Esophagus squamous epithelium (tissue), 5 donors: ENCODE measurements at regions not wholly inside any gene's neighbourhood (a gene's known extent, or its start where the extent isn't known, plus 50 kb on each side); places are given as distances from the start of the nearest gene placed in this dataset.

Experiments used
- DNase-seq: peaks from one replicate; lab custom pipeline; 2025; lab: John Stamatoyannopoulos, UW
- H3K27ac ChIP-seq, 4 donors: fragments of 200-600 bp; sonication (generic); one replicate each; pipeline ENCODE4 v1.5.1; 2016 to 2019; ENCODE audit warnings: mild to moderate bottlenecking in 1 of 4
- H3K27me3 ChIP-seq, 4 donors: fragments of 200-600 bp; sonication (generic); 1 replicate in 3 of 4; 2 replicates in 1 of 4; pipeline versions ENCODE4 v1.5.1 to v1.6.0; 2017 to 2021; ENCODE audit warnings: antibody characterized with exemption in 1 of 4
- H3K36me3 ChIP-seq, 3 donors: fragments of 200-600 bp; sonication (generic); one replicate each; pipeline ENCODE4 v1.5.1; 2016 to 2019
- H3K4me1 ChIP-seq, 3 donors: fragments of 200-600 bp; sonication (generic); one replicate each; pipeline ENCODE4 v1.5.1; 2017 to 2019
- H3K4me3 ChIP-seq, 4 donors: fragments of 200-600 bp; sonication (generic); 1 replicate in 3 of 4; 2 replicates in 1 of 4; pipeline ENCODE4 v1.5.1; 2016 to 2019; ENCODE audit warnings: mild to moderate bottlenecking in 2 of 4, moderate library complexity in 1 of 4
- H3K9me3 ChIP-seq, 3 donors: fragments of 200-600 bp; sonication (generic); one replicate each; pipeline ENCODE4 v1.5.1; 2016 to 2019
- CTCF ChIP-seq, 6 experiments: fragments of 450-650 bp in 4 of 6; fragments of 200-600 bp in 2 of 6; sonication (generic) in 2 of 6; IDR thresholded peaks; one replicate each; pipeline ENCODE4 v1.5.1; 2016 to 2019; ENCODE audit warnings: antibody characterized with exemption in 6 of 6, mild to moderate bottlenecking in 4 of 6, moderate library complexity in 4 of 6
- POLR2A ChIP-seq, 4 donors: fragments of 450-650 bp; IDR thresholded peaks; one replicate each; pipeline ENCODE4 v1.6.1; 2017; ENCODE audit warnings: antibody characterized with exemption in 4 of 4, mild to moderate bottlenecking in 4 of 4, moderate library complexity in 3 of 4
- WGBS, 2 donors: methylation state at CpG; one replicate each; pipeline ENCODE4 v1.1.5; 2018; 5-methylcytosine and 5-hydroxymethylcytosine counted together
- intact Hi-C: fragments of 100-400 bp; cut with DNase I; formaldehyde crosslinking; loops from one replicate; pipeline ENCODE4 v1.15.0; 2022
- donor health status: DM: yes; HTN: yes; CAD: no.

- DNase-seq, result no peak
- no peaks in the 10 kb centered on the region for H3K27me3 ChIP-seq
- intact Hi-C loops, result no loop called here
- WGBS, 2 donors, result 46 to 50% methylated on average over 1 of the region's 1 CpG
- no peaks in the 10 kb centered on the region for H3K36me3 ChIP-seq
- no peaks in the 10 kb centered on the region for H3K4me1 ChIP-seq
- H3K9me3 ChIP-seq, result no peaks in the 10 kb centered on the region
- H3K4me3 ChIP-seq, result no peak overlapping the region
- no peak overlapping the region for H3K27ac ChIP-seq
- TF ChIP-seq CTCF (IDR thresholded peaks at IDR 0.05), result no peak
- TF ChIP-seq POLR2A (IDR thresholded peaks at IDR 0.05), result no peak
Observed at GRCh38 chr10:52617346-52617745, 155.2 kb downstream of the MBL2 start.

GRCh38 chr10:52619052-52619451, 153.5 kb downstream of the MBL2 start:
- H3K4me1 ChIP-seq, result no peaks in the 10 kb centered on the region
- H3K4me3 ChIP-seq, result no peak overlapping the region
- WGBS, 2 donors, result 75 to 89% methylated on average over 1 of the region's 1 CpG
- intact Hi-C loops, result no loop called here
- H3K27ac ChIP-seq, result no peak overlapping the region
- no peaks in the 10 kb centered on the region for H3K9me3 ChIP-seq
- DNase-seq, result no peak
- no peaks in the 10 kb centered on the region for H3K36me3 ChIP-seq
- TF ChIP-seq CTCF (IDR thresholded peaks at IDR 0.05) (no peak), POLR2A (IDR thresholded peaks at IDR 0.05) (no peak)
- no peaks in the 10 kb centered on the region for H3K27me3 ChIP-seq

GRCh38 chr10:52621635-52622079, 150.9 kb downstream of the MBL2 start:
- H3K9me3 ChIP-seq, result no peaks in the 10 kb centered on the region
- intact Hi-C loops, result no loop called here
- no peaks in the 10 kb centered on the region for H3K36me3 ChIP-seq
- TF ChIP-seq CTCF (IDR thresholded peaks at IDR 0.05) (no peak), POLR2A (IDR thresholded peaks at IDR 0.05) (no peak)
- no peak for DNase-seq
- no peak overlapping the region for H3K4me3 ChIP-seq
- no peak overlapping the region for H3K27ac ChIP-seq
- no peaks in the 10 kb centered on the region for H3K27me3 ChIP-seq
- H3K4me1 ChIP-seq, result no peaks in the 10 kb centered on the region
- 37% methylated on average over 2 of the region's 2 CpGs for WGBS, 2 donors

- no peak overlapping the region for H3K4me3 ChIP-seq
- DNase-seq, result no peak
- H3K27ac ChIP-seq, result no peak overlapping the region
- intact Hi-C loops, result no loop called here
- 84 to 96% methylated on average over 2 of the region's 2 CpGs for WGBS, 2 donors
- H3K36me3 ChIP-seq, result no peaks in the 10 kb centered on the region
- no peaks in the 10 kb centered on the region for H3K4me1 ChIP-seq
- TF ChIP-seq CTCF (IDR thresholded peaks at IDR 0.05), result no peak
- no peak for TF ChIP-seq POLR2A (IDR thresholded peaks at IDR 0.05)
- no peaks in the 10 kb centered on the region for H3K9me3 ChIP-seq
- no peaks in the 10 kb centered on the region for H3K27me3 ChIP-seq
Observed at GRCh38 chr10:52623761-52624160, 148.8 kb downstream of the MBL2 start.

GRCh38 chr10:52627279-52627678, 145.3 kb downstream of the MBL2 start:
- intact Hi-C loops, result no loop called here
- no peak overlapping the region for H3K27ac ChIP-seq
- H3K27me3 ChIP-seq, result no peaks in the 10 kb centered on the region
- no peaks in the 10 kb centered on the region for H3K36me3 ChIP-seq
- no peaks in the 10 kb centered on the region for H3K9me3 ChIP-seq
- no peaks in the 10 kb centered on the region for H3K4me1 ChIP-seq
- TF ChIP-seq POLR2A (IDR thresholded peaks at IDR 0.05), result no peak
- TF ChIP-seq CTCF (IDR thresholded peaks at IDR 0.05), result no peak
- no peak overlapping the region for H3K4me3 ChIP-seq
- no peak for DNase-seq
